Kidney epithelial cell (primary cell): ENCODE measurements at regions not wholly inside any gene's neighbourhood (a gene's known extent, or its start where the extent isn't known, plus 50 kb on each side); places are given as distances from the start of the nearest gene placed in this dataset.
A peak's percentile ranks its signal among the peaks of the same experiment; 100 is the strongest.

Experiments used
- DNase-seq: peaks from one replicate; pipeline ENCODE4 v3.0.0-alpha.2; 2010; ENCODE audit warnings: low read depth
- H3K27me3 ChIP-seq: 2 replicates; pipeline ENCODE4 v1.6.0; 2011; ENCODE audit warnings: low read length; ENCODE audit not compliant: control insufficient read depth, insufficient read depth
- H3K36me3 ChIP-seq: 2 replicates; pipeline ENCODE4 v1.5.1; 2011; ENCODE audit warnings: low read length; ENCODE audit not compliant: control insufficient read depth, insufficient read depth
- H3K4me3 ChIP-seq: 2 replicates; pipeline ENCODE4 v1.5.1; 2011; ENCODE audit warnings: low read depth, mild to moderate bottlenecking, control low read depth, low read length
- CTCF ChIP-seq: IDR thresholded peaks from 2 replicates; pipeline ENCODE4 v1.5.1; 2011; ENCODE audit warnings: mild to moderate bottlenecking, moderate library complexity, low read length, control low read depth, inconsistent platforms; ENCODE audit not compliant: insufficient read depth, poor library complexity, severe bottlenecking

- Histone ChIP-seq H3K36me3 (no peaks in the 10 kb centered on the region), H3K27me3 (no peaks in the 10 kb centered on the region), H3K4me3 (no peak overlapping the region)
- DNase-seq: no peak
- no peak for TF ChIP-seq CTCF
These were observed 213.5 kb upstream of the TAPT1 start for GRCh38 chr4:16439768-16440167.

GRCh38 chr4:16438986-16439385 is 212.7 kb upstream of the TAPT1 start:
- Histone ChIP-seq H3K4me3 (no peak overlapping the region), H3K36me3 (no peaks in the 10 kb centered on the region), H3K27me3 (no peaks in the 10 kb centered on the region)
- DNase-seq: no peak
- TF ChIP-seq CTCF: no peak

- no peak for TF ChIP-seq CTCF
- H3K36me3 ChIP-seq: no peaks in the 10 kb centered on the region
- H3K27me3 ChIP-seq: no peaks in the 10 kb centered on the region
- no peak for DNase-seq
- H3K4me3 ChIP-seq: no peak overlapping the region
These were observed 211.6 kb upstream of the TAPT1 start for GRCh38 chr4:16437836-16438235.

GRCh38 chr4:16431866-16432265 is 205.6 kb upstream of the TAPT1 start:
- no peaks in the 10 kb centered on the region for H3K27me3 ChIP-seq
- no peak for TF ChIP-seq CTCF
- H3K4me3 ChIP-seq: no peak overlapping the region
- DNase-seq: no peak
- no peaks in the 10 kb centered on the region for H3K36me3 ChIP-seq

- H3K4me3 ChIP-seq: no peak overlapping the region
- H3K27me3 ChIP-seq: no peaks in the 10 kb centered on the region
- TF ChIP-seq CTCF: no peak
- H3K36me3 ChIP-seq: no peaks in the 10 kb centered on the region
- DNase-seq: peak; percentile 56
These were observed 192.5 kb upstream of the TAPT1 start for GRCh38 chr4:16418814-16419213.

GRCh38 chr4:16417198-16417597 is 190.9 kb upstream of the TAPT1 start:
- TF ChIP-seq CTCF: no peak
- no peak for DNase-seq
- H3K27me3 ChIP-seq: no peaks in the 10 kb centered on the region
- no peaks in the 10 kb centered on the region for H3K36me3 ChIP-seq
- H3K4me3 ChIP-seq: no peak overlapping the region
